GM19025 (cell line): ENCODE measurements at regions not wholly inside any gene's neighbourhood (a gene's known extent, or its start where the extent isn't known, plus 50 kb on each side); places are given as distances from the start of the nearest gene placed in this dataset.
"Not testable (repeated sequence)": the region's sequence is repeated elsewhere in the genome, so short reads cannot be mapped to it uniquely, and the experiment has no call there.

Experiments
- ATAC-seq: cut with Tn5 transposase; IDR thresholded peaks from one replicate; pipeline ENCODE4 v1.9.1; 2021; ENCODE audit warnings: mild to moderate bottlenecking, low read depth, moderate library complexity; ENCODE audit not compliant: unreplicated experiment

GRCh38 chr6:164107297-164107995 lies 692.9 kb downstream of the QKI start:
- no peak for ATAC-seq

DNA sequence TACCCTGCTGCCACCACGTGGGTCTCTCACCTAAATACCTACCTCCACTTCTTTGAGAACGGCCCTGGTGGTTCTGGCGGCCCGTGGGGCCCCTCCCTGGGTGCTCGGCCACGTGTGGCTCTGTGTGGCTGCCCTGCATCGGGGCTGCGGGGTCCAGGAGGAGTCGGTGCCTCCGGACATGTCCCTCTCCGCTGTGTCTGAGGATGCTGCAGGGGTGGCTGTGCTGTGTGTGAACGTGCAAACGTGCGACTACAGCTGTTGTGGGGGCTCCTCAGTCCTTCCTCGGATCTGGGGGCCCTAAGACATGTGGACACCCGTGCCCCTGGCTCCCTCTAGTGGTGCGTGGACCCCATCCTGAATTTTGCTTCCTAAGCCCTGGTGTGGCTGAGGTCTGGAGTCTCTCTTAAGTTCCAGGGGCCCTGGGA lies 691.8 kb downstream of the QKI start:
- ATAC-seq = no peak

DNA sequence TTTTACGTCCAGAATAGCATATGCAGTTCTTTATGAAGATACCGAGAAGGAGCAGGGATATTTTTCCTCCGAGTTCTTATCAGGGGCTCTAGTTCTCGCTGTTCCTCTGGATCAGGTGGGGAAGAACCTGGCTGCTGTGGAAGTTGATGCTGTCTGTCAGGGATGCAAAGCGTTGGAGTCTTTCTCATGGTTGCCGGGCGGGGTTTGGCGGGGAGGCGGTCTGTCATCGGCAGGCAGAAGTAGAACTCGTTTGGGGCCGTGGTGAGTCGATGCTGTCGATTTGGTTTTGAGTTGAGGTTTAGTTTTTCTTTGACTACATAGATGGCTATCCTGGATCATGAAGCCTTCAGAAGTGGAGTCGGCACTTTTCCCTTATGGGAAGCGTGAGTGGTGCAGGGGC lies 691.2 kb downstream of the QKI start:
- no peak for ATAC-seq

DNA sequence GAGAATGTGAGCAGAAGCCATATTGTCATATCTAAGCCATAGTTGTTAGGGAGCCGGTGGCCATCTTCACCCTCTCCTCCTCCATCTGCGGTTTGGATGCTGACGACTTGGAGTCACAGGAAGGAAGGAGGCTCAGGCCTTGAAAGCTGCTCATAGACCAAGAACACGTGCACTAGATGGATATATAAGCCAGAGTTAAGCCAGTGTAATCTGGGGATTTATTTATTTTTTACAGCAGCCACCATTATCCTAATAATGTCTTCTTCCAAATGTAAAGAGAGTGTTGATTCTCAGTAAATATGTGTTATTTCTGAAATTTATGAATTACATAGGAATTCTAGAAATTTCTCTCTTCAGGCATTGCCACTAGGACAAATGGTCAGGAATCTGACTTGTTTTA lies 689.9 kb downstream of the QKI start:
- no peak for ATAC-seq

DNA sequence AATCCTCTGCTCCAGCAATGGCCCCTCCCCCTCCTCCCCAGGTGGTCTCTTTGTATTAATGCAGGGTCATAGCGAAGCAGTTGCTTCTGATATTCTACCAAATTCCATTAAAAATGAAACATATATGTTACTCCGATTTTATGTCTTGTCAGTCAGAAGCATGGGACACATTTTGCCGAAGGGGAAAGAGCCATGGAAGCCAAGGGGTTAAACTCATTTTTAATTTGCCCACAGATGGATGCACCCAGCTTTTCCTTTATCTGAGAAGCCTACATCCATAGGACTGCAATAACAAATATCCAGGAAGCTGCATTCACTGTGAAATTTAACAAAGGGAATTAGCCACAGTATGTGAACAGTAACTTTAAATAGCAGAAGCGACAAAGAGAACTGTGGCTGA lies 688.2 kb downstream of the QKI start:
- no peak for ATAC-seq

DNA sequence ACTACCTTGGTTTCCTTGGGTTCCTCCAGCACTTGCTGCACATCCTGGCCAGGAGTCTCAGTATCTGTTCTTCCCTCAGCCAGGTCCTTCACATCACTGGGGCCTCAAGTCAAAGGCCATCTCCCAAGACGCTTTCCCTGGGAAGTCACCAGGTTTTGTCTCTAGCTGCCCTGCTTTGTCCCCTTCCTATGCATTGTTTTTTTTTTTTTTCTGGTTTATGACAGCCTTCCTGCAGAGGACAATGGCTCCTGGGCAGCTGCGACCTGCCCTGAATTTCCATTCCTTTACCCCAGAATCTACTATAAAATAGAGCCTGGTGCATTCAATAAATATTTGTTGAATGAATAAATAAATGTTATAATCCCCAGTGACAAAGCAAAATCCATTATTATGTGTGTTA lies 687.3 kb downstream of the QKI start:
- no peak for ATAC-seq

DNA sequence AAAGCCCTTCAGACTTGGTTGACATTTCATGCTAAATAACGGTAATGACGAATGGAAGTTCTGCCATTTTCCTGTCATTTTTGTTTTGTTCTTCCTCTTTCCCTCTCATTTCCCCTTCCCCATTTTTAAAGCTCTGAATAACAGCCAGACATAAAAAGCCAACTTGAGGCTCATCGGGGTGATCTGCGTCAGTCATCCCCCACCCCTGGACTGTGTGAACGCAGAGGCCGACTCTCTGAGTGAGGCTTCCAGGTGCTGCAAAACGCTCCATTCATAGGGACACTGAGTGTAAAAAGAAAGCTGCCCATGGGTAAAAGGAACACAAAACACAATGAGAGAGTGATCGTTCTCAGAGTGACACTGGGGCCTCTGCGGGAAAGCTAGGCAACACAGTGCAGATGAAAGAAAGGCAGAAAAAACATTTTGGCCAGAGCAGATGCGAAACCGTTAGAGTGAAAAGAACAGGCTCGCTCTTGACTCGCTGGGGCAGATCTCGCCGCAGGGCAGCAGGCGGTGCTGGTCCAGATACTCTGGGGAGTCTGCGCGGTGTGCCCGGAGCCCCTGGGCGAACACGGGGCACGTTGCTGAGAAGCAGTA lies 684.8 kb downstream of the QKI start:
- no peak for ATAC-seq

DNA sequence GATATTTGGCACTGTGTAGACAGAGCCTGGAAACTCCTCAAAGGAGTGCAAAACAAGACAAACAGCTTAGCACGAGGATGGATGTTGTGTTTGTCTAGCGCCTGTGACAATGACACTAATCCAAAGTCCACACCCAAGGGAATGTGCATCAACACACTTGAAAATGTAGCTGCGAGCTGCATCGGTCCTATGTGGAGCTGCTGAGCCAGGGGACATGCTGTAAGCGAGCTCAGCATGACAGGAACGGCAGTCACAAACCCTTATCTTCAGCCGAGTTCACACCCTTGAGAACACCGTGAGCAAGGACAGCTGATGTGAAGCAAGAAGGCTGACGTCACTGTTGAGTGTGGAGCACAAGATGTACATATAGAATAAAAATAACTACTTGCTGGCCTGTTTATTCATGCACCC lies 684.3 kb downstream of the QKI start:
- ATAC-seq = no peak

- no peak for ATAC-seq
Measured at GRCh38 chr6:164097551-164098398, 683.3 kb downstream of the QKI start.

- ATAC-seq = no peak
Measured at GRCh38 chr6:164097056-164097455, 682.5 kb downstream of the QKI start.

- ATAC-seq = no peak
Measured at GRCh38 chr6:164095056-164095455, 680.5 kb downstream of the QKI start.

- ATAC-seq = no peak
Measured at GRCh38 chr6:164087870-164088269, 673.4 kb downstream of the QKI start.

DNA sequence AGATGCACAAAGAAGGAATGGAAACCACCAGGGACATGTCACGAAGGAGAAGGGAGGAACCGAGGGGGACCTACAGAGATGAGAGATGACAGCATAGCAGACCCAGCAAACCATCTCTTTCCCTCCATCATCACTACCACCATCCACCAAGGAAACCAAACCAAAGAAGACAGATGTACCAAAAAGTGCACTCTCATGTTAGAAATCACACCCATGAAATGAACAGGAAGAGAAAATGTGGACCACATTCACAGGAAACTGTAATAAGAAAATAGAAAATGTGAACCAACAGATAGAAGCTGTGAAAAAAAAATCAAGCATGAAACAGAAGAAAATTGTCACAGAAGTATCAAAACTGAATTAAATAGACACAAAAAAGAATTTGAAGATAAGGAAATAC lies 672.7 kb downstream of the QKI start:
- ATAC-seq = no peak

DNA sequence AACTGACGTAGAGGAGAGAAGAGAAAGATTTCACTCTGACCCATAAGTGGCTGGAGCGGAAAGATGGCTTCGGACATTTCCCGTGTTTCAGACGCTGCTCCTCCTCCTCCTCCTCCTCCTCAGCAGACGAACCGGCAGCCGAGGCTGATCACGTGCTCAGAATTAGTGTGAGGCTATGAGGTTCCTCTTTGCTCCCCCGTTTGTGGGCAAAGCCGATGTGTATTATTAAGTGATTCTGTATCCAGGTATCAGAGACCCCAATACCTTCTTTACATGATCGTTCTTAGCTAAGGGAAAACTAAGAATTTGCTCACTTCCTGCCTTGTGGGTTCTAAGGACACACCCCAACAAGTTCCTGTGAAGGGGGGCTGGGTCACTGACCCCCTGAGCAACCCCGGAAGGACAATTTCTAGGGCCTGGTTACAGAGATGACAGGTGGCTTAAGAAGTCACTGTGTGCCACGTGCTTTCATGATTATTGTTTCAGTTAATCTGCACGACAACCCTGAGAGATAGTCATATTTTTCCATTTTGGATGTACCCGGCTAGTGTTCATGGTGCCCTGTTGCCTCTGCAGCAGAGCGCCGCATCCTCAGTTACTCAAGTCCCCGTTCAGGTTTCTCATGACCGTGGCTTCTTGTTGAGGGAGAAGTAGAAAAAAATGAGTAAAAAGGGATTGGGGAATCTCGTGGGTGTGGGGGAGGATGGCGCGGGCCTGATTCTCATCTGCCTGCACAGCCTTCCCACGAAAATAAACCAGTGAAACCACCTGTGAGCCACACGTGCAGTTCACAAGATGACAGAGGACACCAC lies 671.8 kb downstream of the QKI start:
- ATAC-seq = no peak

DNA sequence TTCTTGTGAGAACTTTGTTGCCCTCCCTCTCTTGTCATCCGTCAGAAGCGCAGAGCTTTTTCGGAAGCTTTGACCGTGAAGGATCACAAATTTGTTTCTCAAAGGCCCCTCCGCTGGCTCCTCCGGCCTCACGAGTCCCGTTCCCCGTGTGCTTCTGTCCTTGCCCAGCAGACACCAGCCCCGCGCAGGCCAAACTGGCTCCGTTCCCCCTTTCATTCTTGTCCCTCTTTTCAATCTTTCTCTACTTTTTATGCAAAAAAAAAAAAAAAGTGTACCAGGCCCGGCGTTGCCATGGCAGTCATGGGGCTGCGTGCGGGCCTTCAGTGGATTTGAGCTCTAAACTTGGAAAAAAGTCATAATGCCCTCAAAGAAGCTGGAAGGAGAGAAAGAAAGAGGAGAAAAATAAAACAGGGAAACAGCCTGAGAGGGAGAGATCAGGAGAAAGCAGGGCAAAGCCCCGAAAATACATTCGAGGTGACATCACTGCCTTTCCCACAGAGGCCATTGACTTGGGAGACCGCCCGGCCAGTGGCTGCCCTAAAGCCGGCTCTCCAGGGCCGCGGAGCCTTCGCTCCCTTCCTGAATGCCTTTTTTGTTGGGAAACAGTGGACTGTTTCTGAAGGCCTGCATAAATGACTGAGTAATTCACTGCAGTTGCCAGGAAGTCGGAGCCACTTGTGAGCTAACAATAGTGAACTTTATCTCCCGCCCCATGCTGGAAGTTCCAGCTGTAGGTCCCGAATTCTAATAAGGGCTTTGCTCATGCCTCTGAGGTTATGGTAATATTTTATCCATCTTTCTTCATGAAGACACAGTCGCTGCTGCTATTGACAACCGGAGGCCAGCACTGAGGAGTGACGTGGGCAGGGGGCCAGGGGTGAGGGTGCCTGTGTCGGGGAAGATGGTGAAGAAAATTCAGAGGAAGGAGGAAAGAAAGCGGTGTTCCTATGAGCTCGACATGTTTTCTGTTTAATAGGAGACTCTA lies 670.9 kb downstream of the QKI start:
- ATAC-seq = no peak

- ATAC-seq = no peak
Measured at GRCh38 chr6:164079275-164079600, 664.7 kb downstream of the QKI start.

DNA sequence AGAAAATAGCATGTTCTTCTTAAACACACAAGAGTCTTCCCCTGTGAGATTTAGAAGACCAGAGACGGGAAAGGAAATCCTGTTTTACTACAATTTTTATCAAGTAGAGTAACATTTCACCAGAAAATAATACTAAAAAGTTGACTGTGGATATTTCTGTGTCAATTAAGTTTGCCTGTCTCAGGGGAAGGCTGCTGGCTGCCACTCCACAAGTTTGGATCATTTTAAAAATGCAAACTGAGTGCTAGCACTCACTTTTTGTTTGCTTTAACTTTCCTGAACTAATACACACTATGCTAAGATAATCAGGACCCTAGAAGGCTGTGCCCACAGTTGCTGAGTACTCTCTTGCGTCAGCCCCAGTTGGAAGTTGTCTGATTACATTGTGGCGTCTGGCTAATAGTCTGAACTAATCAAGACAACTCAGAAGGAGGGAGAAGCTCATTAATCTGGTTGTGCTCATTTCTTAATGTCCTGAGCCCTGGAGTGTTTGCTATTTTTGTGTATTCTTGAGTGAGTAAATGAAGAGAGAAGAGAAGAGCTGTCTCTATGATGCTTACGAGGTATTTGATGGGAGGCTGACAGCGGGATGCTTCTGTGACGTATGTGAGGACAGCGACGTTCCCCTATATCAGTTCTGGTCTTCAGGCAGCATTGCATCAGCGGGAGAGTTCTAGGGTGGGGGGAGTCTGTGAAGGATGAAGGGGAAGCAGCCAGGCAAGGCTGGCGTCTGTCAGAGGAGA lies 664.2 kb downstream of the QKI start:
- ATAC-seq = no peak

DNA sequence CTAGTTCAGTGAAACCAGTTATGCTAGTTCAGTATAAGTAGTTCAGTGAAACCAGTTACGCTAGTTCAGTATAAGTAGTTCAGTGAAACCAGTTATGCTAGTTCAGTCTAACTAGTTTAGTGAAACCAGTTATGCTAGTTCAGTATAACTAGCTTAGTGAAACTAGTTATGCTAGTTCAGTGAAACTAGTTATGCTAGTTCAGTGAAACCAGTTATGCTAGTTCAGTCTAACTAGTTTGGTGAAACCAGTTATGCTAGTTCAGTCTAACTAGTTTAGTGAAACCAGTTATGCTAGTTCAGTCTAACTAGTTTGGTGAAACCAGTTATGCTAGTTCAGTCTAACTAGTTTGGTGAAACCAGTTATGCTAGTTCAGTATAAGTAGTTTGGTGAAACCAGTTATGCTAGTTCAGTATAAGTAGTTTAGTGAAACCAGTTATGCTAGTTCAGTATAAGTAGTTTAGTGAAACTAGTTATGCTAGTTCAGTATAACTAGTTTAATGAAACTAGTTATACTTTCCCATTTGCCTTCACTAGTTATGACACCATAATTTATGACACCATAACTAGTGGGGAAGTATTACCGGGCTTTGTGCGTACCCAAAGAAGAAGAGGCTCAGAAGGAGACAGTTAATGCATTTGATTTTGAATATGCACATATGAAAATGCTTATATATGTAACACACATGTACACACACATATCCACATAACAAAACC lies 662.5 kb downstream of the QKI start:
- ATAC-seq = not testable (repeated sequence)
